Spleen (tissue), 7 donors: ENCODE measurements at regions not wholly inside any gene's neighbourhood (a gene's known extent, or its start where the extent isn't known, plus 50 kb on each side); places are given as distances from the start of the nearest gene placed in this dataset.

Experiments
- CTCF ChIP-seq, 11 experiments: fragments of 200-600 bp in 7 of 11; fragments of 450-650 bp in 4 of 11; sonication (generic) in 4 of 11; IDR thresholded peaks in 8 of 11; conservative IDR thresholded peaks in 3 of 11; 1 replicate in 7 of 11; 2 replicates in 4 of 11; pipeline versions ENCODE4 v1.4.0 to v1.8.0; 2016 to 2021; ENCODE audit warnings: antibody characterized with exemption in 11 of 11, inconsistent platforms in 4 of 11, mild to moderate bottlenecking in 1 of 11
- POLR2AphosphoS5 ChIP-seq, 3 donors: sonication (generic); formaldehyde crosslinking; IDR thresholded peaks; one replicate each; pipeline ENCODE4 v1.5.1; 2017; ENCODE audit warnings: antibody characterized with exemption in 3 of 3
- donor health status: DM: no; HTN: no; CAD: no; lungs with moderate emphysema.
- donor health status: DM: no; HTN: no; CAD: no.
- donor health status: DM: no; HTN: no; CAD: no.

GRCh38 chr2:145197944-145198343 is 678.0 kb upstream of the ZEB2 start:
- TF ChIP-seq POLR2AphosphoS5 (IDR thresholded peaks at IDR 0.05) (no peak), CTCF (IDR thresholded peaks at IDR 0.05 in 8 of 11, conservative IDR thresholded peaks at IDR 0.05 in 3 of 11) (no peak)
